Keratinocyte (primary cell): ENCODE measurements at regions not wholly inside any gene's neighbourhood (a gene's known extent, or its start where the extent isn't known, plus 50 kb on each side); places are given as distances from the start of the nearest gene placed in this dataset.

ENCODE experiments used
- DNase-seq: peaks from one replicate; pipeline ENCODE4 v3.0.0-alpha.2; 2011; ENCODE audit warnings: low read depth, missing footprints, low spot score
- FAIRE-seq: peaks from 2 replicates; lab custom pipeline; 2011; peaks lifted over from hg19 to GRCh38; lab: Jason Lieb, UNC
- H2AFZ ChIP-seq: 2 replicates; pipeline ENCODE4 v1.6.0; 2012; ENCODE audit warnings: low read length, control low read depth, inconsistent platforms; ENCODE audit not compliant: control insufficient read depth
- H3K27ac ChIP-seq: 2 replicates; pipeline ENCODE4 v1.5.1; 2011; ENCODE audit warnings: low read length; ENCODE audit not compliant: control insufficient read depth, insufficient read depth
- H3K27me3 ChIP-seq: 3 replicates; pipeline ENCODE4 v1.6.0; 2011; ENCODE audit warnings: low read length; ENCODE audit not compliant: control insufficient read depth, insufficient read depth; ENCODE audit errors: extremely low read depth
- H3K36me3 ChIP-seq, 2 experiments: 2 replicates in 1 of 2; 3 replicates in 1 of 2; pipeline ENCODE4 v1.5.1; 2011; ENCODE audit warnings: low read length in 2 of 2, mild to moderate bottlenecking in 1 of 2; ENCODE audit not compliant: control insufficient read depth in 2 of 2, insufficient read depth in 2 of 2; ENCODE audit errors: extremely low read depth in 1 of 2
- H3K4me1 ChIP-seq: 3 replicates; pipeline ENCODE4 v1.5.1; 2011; ENCODE audit warnings: low read length; ENCODE audit not compliant: control insufficient read depth, insufficient read depth; ENCODE audit errors: extremely low read depth
- H3K4me2 ChIP-seq: 3 replicates; pipeline ENCODE4 v1.6.0; 2011; ENCODE audit warnings: low read depth, low read length; ENCODE audit not compliant: control insufficient read depth, insufficient read depth; ENCODE audit errors: extremely low read depth
- H3K4me3 ChIP-seq, 3 experiments: fragments of 200-600 bp in 1 of 3; sonication (generic) in 1 of 3; 2 replicates in 2 of 3; 3 replicates in 1 of 3; pipeline ENCODE4 v1.5.1; 2011 to 2016; ENCODE audit warnings: low read length in 3 of 3, mild to moderate bottlenecking in 3 of 3, control low read depth in 2 of 3, inconsistent platforms in 1 of 3, low read depth in 1 of 3, mixed read lengths in 1 of 3, mixed run types in 1 of 3, moderate library complexity in 1 of 3; ENCODE audit not compliant: control insufficient read depth in 2 of 3, insufficient read depth in 2 of 3; ENCODE audit errors: extremely low read depth in 1 of 3
- H3K79me2 ChIP-seq: 2 replicates; pipeline ENCODE4 v1.6.0; 2012; ENCODE audit warnings: low read length; ENCODE audit not compliant: control insufficient read depth, insufficient read depth
- H3K9ac ChIP-seq: 3 replicates; pipeline ENCODE4 v1.6.0; 2011; ENCODE audit warnings: low read length; ENCODE audit not compliant: control insufficient read depth, insufficient read depth; ENCODE audit errors: extremely low read depth
- H3K9me1 ChIP-seq: 3 replicates; pipeline ENCODE4 v1.6.0; 2011; ENCODE audit warnings: low read length; ENCODE audit not compliant: control insufficient read depth, insufficient read depth; ENCODE audit errors: extremely low read depth
- H3K9me3 ChIP-seq: 2 replicates; pipeline ENCODE4 v1.5.1; 2012; ENCODE audit warnings: low read depth, low read length; ENCODE audit not compliant: control insufficient read depth
- H4K20me1 ChIP-seq: 3 replicates; pipeline ENCODE4 v1.6.0; 2011; ENCODE audit warnings: low read length; ENCODE audit not compliant: control insufficient read depth, insufficient read depth; ENCODE audit errors: extremely low read depth
- CTCF ChIP-seq, 3 experiments: IDR thresholded peaks in 1 of 3; conservative IDR thresholded peaks in 1 of 3; optimal IDR thresholded peaks in 1 of 3; 2 replicates in 2 of 3; 3 replicates in 1 of 3; pipeline versions ENCODE3 to v1.5.1; 2011; ENCODE audit warnings: low read length in 3 of 3, mild to moderate bottlenecking in 3 of 3, moderate library complexity in 2 of 3, control low read depth in 1 of 3, inconsistent platforms in 1 of 3; ENCODE audit not compliant: insufficient read depth in 2 of 3; ENCODE audit errors: extremely low read depth in 1 of 3
- EZH2 ChIP-seq: IDR thresholded peaks from one replicate; pipeline ENCODE4 v1.6.1; 2012; ENCODE audit warnings: inconsistent platforms, mild to moderate bottlenecking, low read length, moderate library complexity
- dilution Hi-C: fragments of 300-500 bp; cut with MboI; formaldehyde crosslinking; loops from one replicate; pipeline ENCODE4 v1.7.0; 2020; ENCODE audit warnings: low sequenced_read_pairs; ENCODE audit not compliant: extremely low pct_ligation_motif_present

DNA sequence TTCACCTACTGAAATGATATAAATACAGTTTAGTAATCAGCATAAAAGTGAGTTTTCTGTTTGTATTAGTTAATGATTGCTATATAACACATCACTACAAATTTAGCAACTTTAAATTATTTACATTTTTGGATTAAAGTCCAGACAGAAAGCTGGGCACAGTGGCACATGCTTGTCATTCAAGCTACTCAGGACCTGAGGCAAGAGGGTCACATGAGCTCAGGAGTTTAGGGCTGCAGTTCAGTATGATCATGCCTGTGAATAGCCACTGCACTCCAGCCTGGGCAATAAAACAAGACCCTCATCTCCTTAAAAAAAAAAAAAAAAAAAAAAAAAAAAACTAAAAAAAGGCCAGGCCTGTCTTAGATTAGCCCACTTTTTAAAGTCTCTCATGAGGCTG is 273.6 kb upstream of the CTNND2 start:
- no peaks in the 10 kb centered on the region for H3K36me3 ChIP-seq
- H3K9me1 ChIP-seq: no peaks in the 10 kb centered on the region
- H3K27me3 ChIP-seq: no peaks in the 10 kb centered on the region
- H3K4me1 ChIP-seq: no peaks in the 10 kb centered on the region
- H3K9ac ChIP-seq: no peak overlapping the region
- no peak overlapping the region for H3K4me3 ChIP-seq
- TF ChIP-seq CTCF (optimal IDR thresholded peaks at IDR 0.05 in 1 of 3, IDR thresholded peaks at IDR 0.05 in 1 of 3, conservative IDR thresholded peaks at IDR 0.05 in 1 of 3; ENCODE audit: extremely low read depth in 1 of 3, insufficient read depth in 2 of 3, low read length in 3 of 3) (no peak), EZH2 (no peak)
- H3K27ac ChIP-seq: no peak overlapping the region
- H3K9me3 ChIP-seq: no peaks in the 10 kb centered on the region
- no peaks in the 10 kb centered on the region for H4K20me1 ChIP-seq
- no peaks in the 10 kb centered on the region for H3K79me2 ChIP-seq
- dilution Hi-C loops: no loop called here
- H3K4me2 ChIP-seq: no peak overlapping the region
- FAIRE-seq (no peak), DNase-seq (no peak)
- H2AFZ ChIP-seq: no peak overlapping the region

DNA sequence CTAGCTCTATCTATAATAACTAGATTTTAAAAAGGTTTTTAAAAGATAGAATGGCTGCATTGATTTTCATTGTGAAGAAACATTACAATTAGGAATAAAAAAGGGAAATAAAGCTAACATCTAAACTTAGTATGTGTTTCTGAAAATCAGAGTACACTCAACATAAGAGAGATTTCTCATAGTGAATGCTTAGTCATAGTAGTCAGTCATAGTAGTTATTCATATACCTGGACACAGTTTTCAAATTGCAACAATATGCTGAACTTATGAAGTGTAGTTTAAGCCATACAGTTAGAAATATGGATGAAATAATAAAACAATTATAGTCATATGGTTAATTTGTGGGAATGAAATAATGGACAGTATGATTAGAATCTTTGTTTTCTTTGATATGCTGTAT is 273.0 kb upstream of the CTNND2 start:
- no peak for DNase-seq
- H3K4me3 ChIP-seq: no peak overlapping the region
- no peaks in the 10 kb centered on the region for H3K79me2 ChIP-seq
- no peaks in the 10 kb centered on the region for H4K20me1 ChIP-seq
- TF ChIP-seq EZH2: no peak
- no peak for TF ChIP-seq CTCF (optimal IDR thresholded peaks at IDR 0.05 in 1 of 3, IDR thresholded peaks at IDR 0.05 in 1 of 3, conservative IDR thresholded peaks at IDR 0.05 in 1 of 3; ENCODE audit: extremely low read depth in 1 of 3, insufficient read depth in 2 of 3, low read length in 3 of 3)
- no peaks in the 10 kb centered on the region for H3K9me1 ChIP-seq
- no peaks in the 10 kb centered on the region for H3K9me3 ChIP-seq
- no peak overlapping the region for H3K27ac ChIP-seq
- no peaks in the 10 kb centered on the region for H3K27me3 ChIP-seq
- H3K4me2 ChIP-seq: no peak overlapping the region
- H2AFZ ChIP-seq: no peak overlapping the region
- dilution Hi-C loops: no loop called here
- no peaks in the 10 kb centered on the region for H3K36me3 ChIP-seq
- no peak for FAIRE-seq
- H3K4me1 ChIP-seq: no peaks in the 10 kb centered on the region
- H3K9ac ChIP-seq: no peak overlapping the region
